BE2C (cell line): ENCODE measurements at regions not wholly inside any gene's neighbourhood (a gene's known extent, or its start where the extent isn't known, plus 50 kb on each side); places are given as distances from the start of the nearest gene placed in this dataset.

Source experiments
- DNase-seq: peaks from one replicate; pipeline ENCODE4 v3.0.0-alpha.2; 2020
- H3K27me3 ChIP-seq: fragments of 250-450 bp; sonication (Bioruptor Pico); 2 replicates; pipeline ENCODE4 v1.5.1; 2020; ENCODE audit warnings: mild to moderate bottlenecking
- H3K36me3 ChIP-seq: fragments of 250-450 bp; sonication (Bioruptor Pico); 2 replicates; pipeline ENCODE4 v1.5.1; 2020; ENCODE audit warnings: mild to moderate bottlenecking
- H3K4me1 ChIP-seq: fragments of 250-450 bp; sonication (Bioruptor Pico); 2 replicates; pipeline ENCODE4 v1.5.1; 2020
- H3K4me3 ChIP-seq: 2 replicates; pipeline ENCODE4 v1.5.1; 2011; ENCODE audit warnings: low read depth, low read length
- H3K9me3 ChIP-seq: fragments of 250-450 bp; sonication (Bioruptor Pico); 2 replicates; pipeline ENCODE4 v1.5.1; 2020
- TF ChIP-seq, protein P1 (sequence below): IDR thresholded peaks from 2 replicates; pipeline ENCODE4 v1.5.1; 2012; ENCODE audit warnings: mild to moderate bottlenecking, low read depth, low read length

DNA sequence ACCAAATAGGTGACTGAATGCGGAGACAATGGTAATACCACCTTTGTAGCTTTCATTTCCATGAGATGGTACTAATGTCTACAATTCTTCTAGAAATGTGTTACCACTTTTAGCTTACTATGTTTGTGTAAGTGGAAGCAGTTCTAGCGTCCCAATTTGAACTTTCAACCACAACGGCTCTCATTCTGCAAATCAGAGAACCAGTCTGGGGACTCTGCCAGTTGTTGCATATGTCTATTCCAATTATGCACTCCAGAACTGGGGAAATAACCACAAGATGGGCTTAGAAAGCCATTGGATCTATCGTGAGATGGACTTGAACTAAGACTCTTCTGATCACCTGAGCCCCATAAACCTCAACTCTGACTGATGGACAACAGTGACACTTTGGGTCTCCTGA, 862.3 kb downstream of the SLITRK1 start:
- H3K4me1 ChIP-seq, result no peaks in the 10 kb centered on the region
- H3K4me3 ChIP-seq, result no peak overlapping the region
- DNase-seq, result no peak

DNA sequence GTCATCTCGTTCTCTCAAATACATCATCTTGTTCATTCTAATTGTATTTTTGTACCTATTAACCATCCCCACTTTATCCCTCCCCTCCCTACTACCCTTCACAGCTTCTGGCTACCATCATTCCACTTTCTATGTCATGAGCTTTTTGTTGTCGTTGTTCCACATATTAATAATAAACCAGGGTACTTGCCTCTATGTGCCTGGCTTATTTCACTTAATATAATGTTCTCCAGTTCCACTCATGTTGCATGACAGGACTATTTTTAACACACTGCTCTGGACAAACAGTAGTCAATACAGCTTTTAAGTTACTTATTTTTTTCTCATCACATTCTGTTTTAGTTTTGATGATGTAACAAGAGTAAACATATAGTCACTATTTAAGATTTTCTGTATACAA, 872.3 kb downstream of the SLITRK1 start:
- H3K27me3 ChIP-seq, result no peaks in the 10 kb centered on the region
- no peak for DNase-seq
- TF ChIP-seq, protein P1, sequence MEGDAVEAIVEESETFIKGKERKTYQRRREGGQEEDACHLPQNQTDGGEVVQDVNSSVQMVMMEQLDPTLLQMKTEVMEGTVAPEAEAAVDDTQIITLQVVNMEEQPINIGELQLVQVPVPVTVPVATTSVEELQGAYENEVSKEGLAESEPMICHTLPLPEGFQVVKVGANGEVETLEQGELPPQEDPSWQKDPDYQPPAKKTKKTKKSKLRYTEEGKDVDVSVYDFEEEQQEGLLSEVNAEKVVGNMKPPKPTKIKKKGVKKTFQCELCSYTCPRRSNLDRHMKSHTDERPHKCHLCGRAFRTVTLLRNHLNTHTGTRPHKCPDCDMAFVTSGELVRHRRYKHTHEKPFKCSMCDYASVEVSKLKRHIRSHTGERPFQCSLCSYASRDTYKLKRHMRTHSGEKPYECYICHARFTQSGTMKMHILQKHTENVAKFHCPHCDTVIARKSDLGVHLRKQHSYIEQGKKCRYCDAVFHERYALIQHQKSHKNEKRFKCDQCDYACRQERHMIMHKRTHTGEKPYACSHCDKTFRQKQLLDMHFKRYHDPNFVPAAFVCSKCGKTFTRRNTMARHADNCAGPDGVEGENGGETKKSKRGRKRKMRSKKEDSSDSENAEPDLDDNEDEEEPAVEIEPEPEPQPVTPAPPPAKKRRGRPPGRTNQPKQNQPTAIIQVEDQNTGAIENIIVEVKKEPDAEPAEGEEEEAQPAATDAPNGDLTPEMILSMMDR, result no peak
- H3K4me3 ChIP-seq, result no peak overlapping the region
- no peaks in the 10 kb centered on the region for H3K36me3 ChIP-seq
- no peaks in the 10 kb centered on the region for H3K4me1 ChIP-seq
- no peaks in the 10 kb centered on the region for H3K9me3 ChIP-seq

More for the DNA sequence above, 862.3 kb downstream of the SLITRK1 start:
- no peaks in the 10 kb centered on the region for H3K9me3 ChIP-seq
- H3K27me3 ChIP-seq, result no peaks in the 10 kb centered on the region
- H3K36me3 ChIP-seq, result no peaks in the 10 kb centered on the region
- TF ChIP-seq, protein P1, result no peak

DNA sequence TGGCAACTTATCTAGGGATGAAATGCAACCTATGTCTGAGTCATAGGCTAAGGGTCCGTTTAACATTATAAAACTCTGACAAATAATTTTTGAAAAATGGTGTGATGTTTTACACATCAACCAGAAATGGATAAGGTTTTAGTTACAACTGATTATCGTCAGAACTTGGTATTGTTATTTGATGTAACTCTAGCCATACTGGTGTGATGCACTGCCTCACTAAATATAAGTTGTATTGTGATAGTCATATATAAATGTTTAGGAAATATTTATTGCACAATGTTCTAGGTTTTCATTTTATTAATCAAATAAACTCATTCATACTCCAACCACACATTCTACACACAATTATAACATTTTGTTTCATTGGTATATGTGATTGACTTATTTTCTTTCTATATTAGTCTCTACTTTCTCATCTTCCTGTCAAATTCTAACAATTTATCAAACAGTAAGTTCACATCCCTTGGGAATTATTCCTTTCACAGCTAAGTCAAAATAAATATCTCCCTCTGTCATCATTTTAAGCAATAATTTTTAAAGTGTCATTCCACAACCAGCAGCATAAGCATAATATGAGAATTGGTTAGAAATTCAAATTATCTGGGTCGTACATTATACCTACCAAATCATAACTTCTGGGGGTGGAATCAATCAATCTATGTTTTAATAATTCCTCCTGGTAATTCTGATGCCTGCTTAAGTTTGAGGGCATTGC, 873.9 kb downstream of the SLITRK1 start:
- no peak for DNase-seq
- Histone ChIP-seq H3K4me1 (no peaks in the 10 kb centered on the region), H3K4me3 (no peak overlapping the region), H3K27me3 (no peaks in the 10 kb centered on the region), H3K36me3 (no peaks in the 10 kb centered on the region), H3K9me3 (no peaks in the 10 kb centered on the region)
- TF ChIP-seq, protein P1, result no peak

DNA sequence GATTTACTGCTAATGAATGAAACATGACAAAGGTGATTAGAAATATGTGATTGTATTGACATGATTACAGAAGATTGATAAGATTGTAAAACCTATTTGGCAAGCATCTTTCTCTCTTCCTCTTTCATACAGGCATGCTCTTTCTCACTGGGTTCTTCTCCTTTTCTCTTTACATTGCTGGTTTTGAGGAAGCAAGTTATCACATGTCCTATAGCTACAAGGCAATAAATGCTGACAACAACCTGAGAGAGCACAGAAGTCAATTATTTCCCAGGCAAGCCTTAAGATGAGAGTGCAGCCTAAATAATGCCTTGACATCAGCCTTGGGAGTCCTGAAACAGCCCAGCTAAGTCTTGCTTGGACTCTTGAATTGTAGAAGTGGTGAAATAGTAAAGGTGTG, 875.0 kb downstream of the SLITRK1 start:
- no peaks in the 10 kb centered on the region for H3K9me3 ChIP-seq
- H3K36me3 ChIP-seq, result no peaks in the 10 kb centered on the region
- no peaks in the 10 kb centered on the region for H3K27me3 ChIP-seq
- TF ChIP-seq, protein P1, result no peak
- no peaks in the 10 kb centered on the region for H3K4me1 ChIP-seq
- no peak for DNase-seq
- H3K4me3 ChIP-seq, result no peak overlapping the region

DNA sequence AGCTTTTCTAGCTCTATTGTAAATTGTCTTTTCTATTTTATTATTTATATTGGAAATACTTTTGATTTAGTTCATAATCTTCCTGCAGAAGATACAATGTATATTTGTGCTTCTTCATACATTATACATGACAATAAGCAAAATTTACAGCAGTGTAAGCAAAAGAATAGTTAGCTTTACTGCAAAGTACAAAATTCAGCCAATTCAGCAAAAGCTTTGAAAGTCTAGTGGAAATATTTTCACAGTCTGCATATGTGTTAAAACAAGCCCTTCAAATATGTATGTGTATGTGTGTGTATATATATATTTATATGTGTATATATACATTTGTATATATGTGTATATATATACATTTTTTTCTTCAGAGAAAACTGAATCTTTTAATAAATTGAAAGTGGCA, 879.1 kb downstream of the SLITRK1 start:
- TF ChIP-seq, protein P1, result no peak
- H3K9me3 ChIP-seq, result no peaks in the 10 kb centered on the region; the same call in 1 of the 2 replicates
- no peak overlapping the region for H3K4me3 ChIP-seq
- no peaks in the 10 kb centered on the region for H3K36me3 ChIP-seq
- no peak for DNase-seq
- no peaks in the 10 kb centered on the region for H3K4me1 ChIP-seq
- H3K27me3 ChIP-seq, result no peaks in the 10 kb centered on the region

DNA sequence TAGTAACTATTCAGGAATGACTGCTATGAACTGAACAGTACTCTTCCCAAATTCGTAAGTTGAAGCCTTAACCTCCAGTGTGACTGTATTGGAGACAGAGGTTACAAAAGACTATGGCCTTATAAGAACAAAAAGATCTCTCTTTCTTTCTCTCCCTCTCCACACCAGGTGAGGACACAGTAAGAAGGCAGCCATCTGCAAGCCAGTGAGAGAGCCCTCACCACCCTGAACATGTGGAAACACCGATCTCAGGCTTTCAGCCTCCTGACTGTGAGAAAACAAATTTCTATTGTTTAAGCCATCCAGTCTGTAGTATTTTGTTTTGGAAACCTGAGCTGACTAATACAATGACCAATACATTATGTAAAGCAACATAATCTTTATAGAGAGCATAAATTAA, 888.9 kb downstream of the SLITRK1 start:
- TF ChIP-seq, protein P1, result no peak
- DNase-seq, result no peak
- no peaks in the 10 kb centered on the region for H3K9me3 ChIP-seq
- H3K27me3 ChIP-seq, result no peaks in the 10 kb centered on the region
- no peaks in the 10 kb centered on the region for H3K4me1 ChIP-seq
- no peaks in the 10 kb centered on the region for H3K36me3 ChIP-seq
- no peak overlapping the region for H3K4me3 ChIP-seq
